Body of pancreas (tissue), 4 donors: ENCODE measurements at regions not wholly inside any gene's neighbourhood (a gene's known extent, or its start where the extent isn't known, plus 50 kb on each side); places are given as distances from the start of the nearest gene placed in this dataset.

Experiments used
- ATAC-seq: fragments of 150-250 bp; one replicate; pipeline ENCODE4 v1.9.1; 2016
- DNase-seq, 4 donors: peaks; one replicate each; pipeline ENCODE4 v3.0.0-alpha.2; 2019
- H3K27ac ChIP-seq, 4 donors: fragments of 200-600 bp; sonication (generic); 1 replicate in 3 of 4; 2 replicates in 1 of 4; pipeline versions ENCODE4 v1.5.1 to v1.6.1; 2016 to 2019; ENCODE audit warnings: mild to moderate bottlenecking in 1 of 4, mixed read lengths in 1 of 4, moderate library complexity in 1 of 4
- H3K27me3 ChIP-seq, 2 donors: fragments of 200-600 bp; sonication (generic); one replicate each; pipeline ENCODE4 v1.6.0; 2016; ENCODE audit warnings: mild to moderate bottlenecking in 1 of 2
- H3K36me3 ChIP-seq, 2 donors: fragments of 200-600 bp; sonication (generic); replicated peaks in 1 of 2; 2 replicates each; pipeline ENCODE4 v1.5.1; 2016; ENCODE audit warnings: low read depth in 2 of 2; ENCODE audit not compliant: insufficient read depth in 1 of 2
- H3K4me1 ChIP-seq: fragments of 200-600 bp; sonication (generic); one replicate; pipeline ENCODE4 v1.6.0; 2016
- H3K4me3 ChIP-seq, 2 donors: fragments of 200-600 bp; sonication (generic); 1 replicate in 1 of 2; 2 replicates in 1 of 2; pipeline ENCODE4 v1.5.1; 2016 to 2019
- H3K9me3 ChIP-seq, 3 donors: fragments of 200-600 bp; sonication (generic); 1 replicate in 2 of 3; 2 replicates in 1 of 3; pipeline ENCODE4 v1.5.1; 2016
- CTCF ChIP-seq, 7 experiments: fragments of 450-650 bp in 4 of 7; fragments of 200-600 bp in 3 of 7; sonication (generic) in 3 of 7; IDR thresholded peaks; one replicate each; pipeline ENCODE4 v1.5.1; 2016 to 2019; ENCODE audit warnings: antibody characterized with exemption in 7 of 7
- POLR2A ChIP-seq, 3 donors: fragments of 450-650 bp; IDR thresholded peaks; one replicate each; pipeline ENCODE4 v1.6.1; 2016; ENCODE audit warnings: antibody characterized with exemption in 3 of 3, mild to moderate bottlenecking in 2 of 3
- WGBS, 2 donors: methylation state at CpG; one replicate each; pipeline ENCODE4 v1.1.5; 2017; 5-methylcytosine and 5-hydroxymethylcytosine counted together
- intact Hi-C: fragments of 100-400 bp; cut with DNase I; formaldehyde crosslinking; loops from one replicate; pipeline ENCODE4 v1.15.1; 2023

DNA sequence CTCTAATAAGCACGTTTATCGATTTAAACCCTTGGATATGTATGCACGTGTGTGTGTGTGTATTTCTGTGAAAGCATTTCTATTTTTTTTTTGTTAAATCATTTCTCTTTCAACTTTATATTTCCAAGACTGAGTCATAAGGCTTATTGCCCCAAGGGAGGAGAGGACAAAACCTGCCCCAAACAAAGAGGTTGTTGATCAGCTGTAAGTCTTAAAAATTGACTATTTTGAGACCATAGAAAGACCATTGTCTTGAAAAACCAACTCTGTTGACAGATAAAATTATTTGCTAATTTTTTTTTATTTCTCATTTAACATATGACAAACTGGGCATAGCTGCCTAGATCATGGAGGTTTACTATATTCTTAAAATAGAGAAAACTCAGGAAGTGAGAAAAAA lies 222.4 kb downstream of the FMR1NB start:
- no peaks in the 10 kb centered on the region for H3K27me3 ChIP-seq
- no peak overlapping the region for H3K27ac ChIP-seq
- no peak for TF ChIP-seq CTCF (IDR thresholded peaks at IDR 0.05)
- TF ChIP-seq POLR2A (IDR thresholded peaks at IDR 0.05), result no peak
- no peak overlapping the region for H3K4me3 ChIP-seq
- intact Hi-C loops, result no loop called here
- DNase-seq (no peak), ATAC-seq (no peak)
- H3K36me3 ChIP-seq, result no peaks in the 10 kb centered on the region
- WGBS, 2 donors, result 70 to 71% methylated on average over 3 of the region's 3 CpGs
- no peaks in the 10 kb centered on the region for H3K4me1 ChIP-seq
- no peaks in the 10 kb centered on the region for H3K9me3 ChIP-seq

DNA sequence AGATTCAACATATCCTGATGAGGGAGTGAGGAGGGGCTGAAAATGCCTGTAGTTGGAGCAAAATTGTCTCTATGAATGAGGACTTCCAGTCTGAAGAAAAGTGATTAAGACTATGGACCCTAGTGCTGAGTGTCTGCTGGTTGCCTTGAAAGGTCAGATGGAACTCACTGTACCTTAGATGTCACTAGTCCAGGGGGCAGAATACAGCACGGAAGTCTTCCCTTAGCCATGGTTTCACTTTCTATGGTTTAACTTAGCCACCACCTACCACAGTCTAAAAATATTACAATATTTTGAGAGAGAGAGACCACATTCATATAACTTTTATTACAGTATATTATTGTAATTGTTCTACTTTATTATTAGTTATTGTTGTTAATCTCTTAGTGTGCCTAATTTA lies 223.1 kb downstream of the FMR1NB start:
- WGBS, 2 donors, result 73 to 75% methylated on average over 1 of the region's 1 CpG

DNA sequence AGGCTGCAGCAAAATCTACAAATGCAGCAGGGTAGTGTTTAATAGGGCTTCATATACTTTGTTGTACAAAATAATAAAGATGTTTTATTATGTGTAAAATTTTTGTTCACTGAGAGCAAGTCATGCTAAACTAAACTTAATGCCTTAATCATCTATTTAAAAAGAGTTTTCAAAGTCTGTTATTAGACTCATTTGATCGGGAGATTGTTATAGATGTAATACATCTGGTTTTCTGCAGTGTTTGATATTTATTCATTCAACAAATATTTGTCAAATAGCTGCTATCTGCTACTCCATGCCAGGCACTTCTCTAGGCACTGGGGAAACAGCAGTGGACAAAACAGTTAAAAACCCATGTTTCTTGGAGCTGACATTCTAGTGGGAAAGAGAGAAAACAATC lies 233.6 kb downstream of the FMR1NB start:
- H3K27ac ChIP-seq, result no peak overlapping the region
- intact Hi-C loops, result no loop called here
- H3K27me3 ChIP-seq, result no peaks in the 10 kb centered on the region
- no peaks in the 10 kb centered on the region for H3K36me3 ChIP-seq
- no peaks in the 10 kb centered on the region for H3K9me3 ChIP-seq
- ATAC-seq (no peak), DNase-seq (no peak)
- H3K4me1 ChIP-seq, result no peaks in the 10 kb centered on the region
- H3K4me3 ChIP-seq, result no peak overlapping the region
- WGBS, 2 donors, result 40 to 50% methylated on average over 1 of the region's 1 CpG
- TF ChIP-seq CTCF (IDR thresholded peaks at IDR 0.05) (no peak), POLR2A (IDR thresholded peaks at IDR 0.05) (no peak)

More for the DNA sequence above, 223.1 kb downstream of the FMR1NB start:
- Histone ChIP-seq H3K36me3 (no peaks in the 10 kb centered on the region), H3K4me3 (no peak overlapping the region), H3K27me3 (no peaks in the 10 kb centered on the region), H3K9me3 (no peaks in the 10 kb centered on the region), H3K4me1 (no peaks in the 10 kb centered on the region), H3K27ac (no peak overlapping the region)
- ATAC-seq (no peak), DNase-seq (no peak)
- no peak for TF ChIP-seq CTCF (IDR thresholded peaks at IDR 0.05)
- TF ChIP-seq POLR2A (IDR thresholded peaks at IDR 0.05), result no peak
- intact Hi-C loops, result no loop called here

GRCh38 chrX:148215726-148216125 lies 234.6 kb downstream of the FMR1NB start:
- 85 to 89% methylated on average over 3 of the region's 3 CpGs for WGBS, 2 donors
- H3K9me3 ChIP-seq, result no peaks in the 10 kb centered on the region
- TF ChIP-seq CTCF (IDR thresholded peaks at IDR 0.05) (no peak), POLR2A (IDR thresholded peaks at IDR 0.05) (no peak)
- H3K27me3 ChIP-seq, result no peaks in the 10 kb centered on the region
- H3K4me3 ChIP-seq, result no peak overlapping the region
- ATAC-seq, result no peak
- no peaks in the 10 kb centered on the region for H3K4me1 ChIP-seq
- no peak for DNase-seq
- no peak overlapping the region for H3K27ac ChIP-seq
- H3K36me3 ChIP-seq, result no peaks in the 10 kb centered on the region
- intact Hi-C loops, result no loop called here

DNA sequence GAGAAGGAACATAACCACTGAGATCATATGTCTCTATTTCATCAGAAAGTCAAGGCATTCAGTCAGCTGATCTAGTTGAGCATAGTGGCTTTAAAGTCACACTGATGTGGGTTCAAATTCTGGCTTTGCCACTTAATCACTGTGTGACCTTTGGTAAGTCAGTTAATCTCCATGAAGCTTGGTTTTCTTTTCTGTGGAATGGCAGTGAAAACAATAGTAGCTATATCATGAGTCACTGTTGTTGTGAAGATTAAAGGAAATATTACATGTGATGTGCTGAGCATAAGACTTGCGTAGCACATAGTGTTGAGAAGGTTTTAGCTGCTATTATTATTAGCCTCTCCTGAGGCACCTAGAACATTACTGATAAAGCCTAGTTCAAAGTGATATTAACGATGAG lies 242.2 kb downstream of the FMR1NB start:
- 91 to 92% methylated on average over 2 of the region's 2 CpGs for WGBS, 2 donors
- Histone ChIP-seq H3K9me3 (no peaks in the 10 kb centered on the region), H3K36me3 (no peaks in the 10 kb centered on the region), H3K4me1 (no peaks in the 10 kb centered on the region), H3K27me3 (no peaks in the 10 kb centered on the region), H3K27ac (no peak overlapping the region), H3K4me3 (no peak overlapping the region)
- ATAC-seq, result no peak
- DNase-seq, result no peak
- TF ChIP-seq CTCF (IDR thresholded peaks at IDR 0.05) (no peak), POLR2A (IDR thresholded peaks at IDR 0.05) (no peak)
- intact Hi-C loops, result no loop called here
